Upper lobe of left lung (tissue), 4 donors: ENCODE measurements at regions not wholly inside any gene's neighbourhood (a gene's known extent, or its start where the extent isn't known, plus 50 kb on each side); places are given as distances from the start of the nearest gene placed in this dataset.

Experiments used
- CTCF ChIP-seq, 6 experiments: fragments of 450-650 bp in 4 of 6; fragments of 200-600 bp in 2 of 6; sonication (generic) in 2 of 6; IDR thresholded peaks; one replicate each; pipeline ENCODE4 v1.5.1; 2016 to 2019; ENCODE audit warnings: antibody characterized with exemption in 6 of 6
- EP300 ChIP-seq, 4 donors: sonication (generic); formaldehyde crosslinking; IDR thresholded peaks; one replicate each; pipeline ENCODE4 v1.5.1; 2017; ENCODE audit warnings: antibody characterized with exemption in 4 of 4, control low read depth in 2 of 4
- POLR2A ChIP-seq, 4 donors: fragments of 450-650 bp; IDR thresholded peaks; one replicate each; pipeline ENCODE4 v1.5.1; 2016 to 2017; ENCODE audit warnings: antibody characterized with exemption in 4 of 4, mild to moderate bottlenecking in 2 of 4

DNA sequence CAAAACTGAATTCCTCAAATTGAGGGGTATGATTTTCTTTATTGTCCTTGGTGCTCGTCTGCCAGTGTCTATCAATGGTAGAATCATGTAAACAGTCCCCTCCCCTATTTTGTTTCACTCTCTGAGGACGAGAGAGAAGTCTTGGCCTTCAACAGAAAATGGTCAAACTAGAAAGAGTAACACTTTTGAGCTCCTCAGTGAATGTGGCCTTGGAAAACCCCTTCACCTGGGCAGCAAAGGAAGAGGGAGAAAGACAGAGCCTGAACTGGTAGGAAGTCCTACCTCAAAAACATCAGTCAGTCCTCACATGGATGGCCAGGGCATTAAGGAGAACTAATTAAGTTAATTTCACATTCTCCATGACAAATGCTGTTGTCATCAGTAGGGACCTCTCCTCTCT lies 86.1 kb upstream of the TOP3B start:
- no peak for TF ChIP-seq CTCF (IDR thresholded peaks at IDR 0.05)
- TF ChIP-seq POLR2A (IDR thresholded peaks at IDR 0.05) = no peak
- TF ChIP-seq EP300 (IDR thresholded peaks at IDR 0.05) = no peak
